DMS153 treated with DMSO at 0.1 percent for 48 hours (cell line): ENCODE measurements at regions not wholly inside any gene's neighbourhood (a gene's known extent, or its start where the extent isn't known, plus 50 kb on each side); places are given as distances from the start of the nearest gene placed in this dataset.
"Not testable (repeated sequence)": the region's sequence is repeated elsewhere in the genome, so short reads cannot be mapped to it uniquely, and the experiment has no call there.

Experiments
- DNase-seq: peaks from one replicate; lab custom pipeline; 2025; ENCODE audit not compliant: unreplicated experiment; lab: John Stamatoyannopoulos, UW

DNA sequence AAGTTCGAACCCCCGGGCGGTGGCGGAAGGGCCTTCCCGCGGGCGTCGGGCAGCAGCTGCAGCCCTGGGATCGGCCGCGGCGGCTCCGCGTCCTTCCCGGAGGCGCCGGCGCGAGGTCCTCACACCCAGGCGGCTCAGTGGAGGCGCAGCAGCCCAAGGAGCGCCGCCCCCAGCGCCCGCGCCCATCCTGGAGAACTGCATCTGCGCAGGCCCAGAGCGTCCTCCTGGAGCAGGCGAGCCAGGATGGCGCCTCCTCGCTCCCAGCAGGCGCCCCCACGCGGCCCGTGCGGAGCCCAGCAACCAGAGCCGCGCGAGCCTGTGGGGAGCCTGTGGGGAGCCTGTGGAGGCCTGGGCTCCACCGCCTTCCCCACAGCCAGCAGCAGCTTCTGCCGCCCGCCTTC is 872.5 kb downstream of the TMEM121 start:
- DNase-seq = not testable (repeated sequence)

DNA sequence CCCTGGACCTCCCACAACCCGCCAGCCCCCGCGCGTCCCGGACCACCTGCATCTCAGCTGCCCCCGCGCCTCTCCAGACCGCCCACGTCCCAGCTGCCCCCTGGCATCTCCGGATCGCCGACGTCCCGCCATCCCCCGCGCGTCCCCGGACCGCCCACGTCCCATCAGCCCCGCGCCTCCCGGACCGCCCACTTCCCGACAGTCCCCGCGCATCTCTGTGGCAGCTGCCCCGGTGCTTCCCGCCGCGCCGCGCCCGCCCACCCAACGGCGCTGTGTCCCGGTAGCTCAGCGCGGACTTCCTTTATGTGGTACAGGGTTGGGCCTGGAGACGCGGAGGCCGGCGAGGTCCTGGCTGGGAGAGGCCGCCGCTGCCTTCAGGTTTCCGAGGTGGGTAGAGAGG is 874.9 kb downstream of the TMEM121 start:
- DNase-seq = not testable (repeated sequence)

DNA sequence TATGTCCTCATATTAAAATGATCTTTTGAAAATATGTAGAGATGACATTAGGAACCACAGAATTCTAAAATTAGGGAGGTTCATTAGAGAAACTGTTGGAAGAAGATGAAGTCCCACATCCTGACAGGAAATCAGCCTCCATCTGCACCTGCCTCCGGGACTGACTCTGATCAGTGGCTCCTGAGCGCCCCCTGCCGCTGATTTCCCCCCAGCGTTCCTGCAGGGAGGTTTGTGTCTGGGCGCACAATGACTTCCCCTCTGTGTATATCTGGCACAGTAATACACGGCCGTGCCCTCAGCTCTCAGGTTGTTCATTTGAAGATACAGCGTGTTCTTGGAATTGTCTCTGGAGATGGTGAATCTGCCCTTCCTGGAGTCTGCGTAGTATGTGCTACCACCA is 883.8 kb downstream of the TMEM121 start:
- not testable (repeated sequence) for DNase-seq

DNA sequence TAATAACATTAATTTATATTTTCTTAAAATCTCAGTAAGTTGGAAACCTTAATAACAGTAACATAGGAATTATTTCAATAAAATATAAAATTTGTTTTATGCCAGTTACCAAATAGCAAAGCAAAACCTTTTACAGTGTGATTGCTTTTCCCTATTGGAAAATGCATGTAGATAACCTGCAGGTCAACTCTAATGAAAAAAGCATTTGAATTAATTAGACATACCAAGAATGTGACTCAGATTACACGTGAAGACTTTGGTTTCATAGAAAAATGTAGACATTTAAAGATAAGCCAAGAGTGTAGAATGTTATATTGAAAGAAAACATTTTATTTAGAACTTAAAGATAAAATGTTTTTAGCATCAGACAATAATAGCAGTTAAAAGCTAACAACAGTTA is 888.1 kb downstream of the TMEM121 start:
- DNase-seq = no peak

DNA sequence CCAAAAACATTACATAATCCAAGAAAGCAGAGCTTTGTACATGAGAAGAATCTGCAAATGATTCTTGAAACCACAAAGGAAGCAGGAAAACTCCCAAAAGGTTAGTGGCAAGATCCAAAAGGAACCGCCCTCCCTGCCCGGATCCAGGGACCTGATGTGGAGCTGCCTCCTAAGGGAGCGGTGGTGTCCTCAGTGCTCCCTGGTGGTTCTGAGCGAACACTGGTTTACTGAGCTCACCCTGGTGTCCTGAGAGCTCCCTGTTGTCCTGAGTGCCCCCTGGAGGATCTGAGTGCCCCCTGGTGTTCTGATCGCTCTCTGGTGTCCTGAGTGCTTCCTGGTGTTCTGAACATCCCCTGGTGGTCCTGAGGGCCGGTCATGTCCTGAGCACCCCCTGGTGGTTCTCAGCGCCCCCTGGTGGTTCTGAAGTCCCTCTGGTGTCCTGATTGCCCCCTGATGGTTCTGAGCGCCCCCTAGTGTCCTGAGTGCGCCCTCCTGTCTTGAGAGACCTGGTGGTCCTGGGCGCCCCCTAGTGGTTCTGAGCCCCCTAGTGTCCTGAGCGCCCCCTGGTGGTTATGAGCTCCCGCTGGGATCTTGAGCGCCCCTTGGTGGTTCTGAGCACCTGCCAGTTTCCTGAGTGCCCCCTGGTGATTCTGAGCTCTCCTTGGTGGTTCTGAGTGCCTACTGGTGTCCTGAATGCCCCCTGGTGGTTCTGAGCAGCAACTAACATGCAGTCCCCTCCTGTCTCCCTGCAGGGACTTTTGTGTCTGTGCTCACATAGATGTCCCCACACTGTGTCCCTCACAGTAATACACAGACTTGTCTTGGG is 891.1 kb downstream of the TMEM121 start:
- DNase-seq = no peak

DNA sequence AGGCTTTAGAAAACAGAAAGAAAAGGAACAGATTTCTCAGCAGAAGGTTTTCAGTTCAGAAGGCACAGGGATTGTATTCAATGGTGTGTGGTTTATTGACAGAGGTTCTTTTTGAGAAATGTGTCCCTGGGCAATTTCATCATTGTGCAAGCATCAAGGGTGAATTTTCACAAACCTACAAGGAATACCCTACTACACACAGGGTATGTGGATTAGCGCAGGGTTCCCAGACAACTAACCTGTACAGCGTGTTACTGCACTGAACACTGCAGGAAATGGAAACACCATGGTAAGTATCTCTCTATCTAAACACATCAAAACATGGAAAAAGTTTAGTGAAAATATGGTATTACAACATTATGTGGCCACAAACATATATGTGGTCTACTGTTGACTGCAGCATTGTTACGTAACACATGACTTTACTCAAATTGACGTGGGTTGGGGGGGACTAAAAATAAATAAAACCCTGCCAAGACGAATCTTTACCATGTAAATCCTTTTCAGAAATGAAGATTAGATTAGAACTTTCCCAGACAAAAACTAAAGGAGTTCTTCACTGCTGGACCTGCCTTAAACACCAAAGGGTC is 893.1 kb downstream of the TMEM121 start:
- no peak for DNase-seq

DNA sequence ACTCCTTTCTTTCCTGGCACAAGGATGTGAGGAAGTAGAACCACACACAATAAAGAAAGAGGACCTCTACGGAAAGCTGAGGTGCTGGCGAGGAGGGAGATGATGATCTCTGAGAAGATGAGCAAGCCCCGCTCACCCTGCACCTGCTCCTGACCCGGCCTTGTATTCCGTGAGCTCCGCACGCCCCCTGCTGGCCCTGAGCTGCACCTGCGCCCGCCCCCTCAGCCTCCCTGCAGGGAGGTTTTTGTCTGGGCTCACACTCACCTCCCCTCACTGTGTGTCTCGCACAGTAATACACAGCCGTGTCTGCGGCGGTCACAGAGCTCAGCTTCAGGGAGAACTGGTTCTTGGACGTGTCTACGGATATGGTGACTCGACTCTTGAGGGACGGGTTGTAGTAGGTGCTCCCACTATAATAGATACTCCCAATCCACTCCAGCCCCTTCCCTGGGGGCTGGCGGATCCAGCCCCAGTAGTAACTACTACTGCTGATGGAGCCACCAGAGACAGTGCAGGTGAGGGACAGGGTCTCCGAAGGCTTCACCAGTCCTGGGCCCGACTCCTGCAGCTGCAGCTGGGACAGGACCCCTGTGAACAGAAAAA is 895.1 kb downstream of the TMEM121 start:
- DNase-seq = not testable (repeated sequence)

DNA sequence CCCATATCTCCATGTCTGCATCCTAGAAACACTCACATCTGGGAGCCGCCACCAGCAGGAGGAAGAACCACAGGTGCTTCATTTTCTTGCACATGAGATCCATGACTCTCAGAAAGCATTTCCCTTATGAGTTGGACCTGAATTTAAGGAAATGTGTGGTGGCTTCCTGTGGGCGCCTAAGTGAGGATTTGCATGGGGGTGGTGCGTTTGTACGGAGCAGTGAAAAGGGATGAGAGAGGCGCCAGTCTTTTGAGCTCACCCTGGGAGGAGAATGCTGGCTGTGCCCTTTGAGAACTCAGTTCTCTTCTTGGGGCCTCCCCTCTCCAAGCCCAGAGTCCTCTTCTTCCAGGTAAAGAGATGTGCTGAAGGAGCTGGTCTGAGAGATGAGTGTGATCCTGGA is 895.7 kb downstream of the TMEM121 start:
- no peak for DNase-seq

DNA sequence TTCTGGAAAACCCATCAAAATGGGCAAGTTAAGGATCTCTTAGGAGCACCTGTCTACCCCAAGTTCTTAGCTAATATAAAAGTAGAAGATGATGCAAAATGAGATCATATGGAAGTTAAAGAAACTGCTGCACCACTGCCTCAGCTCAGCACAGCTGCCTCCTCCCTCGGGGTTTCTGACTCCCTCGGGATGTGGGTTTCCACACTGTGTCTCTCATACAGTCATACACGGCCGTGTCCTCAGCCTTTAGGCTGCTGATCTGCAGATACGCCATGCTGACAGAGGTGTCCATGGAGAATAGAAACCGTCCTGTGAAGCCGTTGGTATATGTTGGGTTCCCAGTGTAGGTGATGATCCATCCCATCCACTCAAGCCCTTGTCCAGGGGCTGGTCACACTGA is 898.8 kb downstream of the TMEM121 start:
- not testable (repeated sequence) for DNase-seq

DNA sequence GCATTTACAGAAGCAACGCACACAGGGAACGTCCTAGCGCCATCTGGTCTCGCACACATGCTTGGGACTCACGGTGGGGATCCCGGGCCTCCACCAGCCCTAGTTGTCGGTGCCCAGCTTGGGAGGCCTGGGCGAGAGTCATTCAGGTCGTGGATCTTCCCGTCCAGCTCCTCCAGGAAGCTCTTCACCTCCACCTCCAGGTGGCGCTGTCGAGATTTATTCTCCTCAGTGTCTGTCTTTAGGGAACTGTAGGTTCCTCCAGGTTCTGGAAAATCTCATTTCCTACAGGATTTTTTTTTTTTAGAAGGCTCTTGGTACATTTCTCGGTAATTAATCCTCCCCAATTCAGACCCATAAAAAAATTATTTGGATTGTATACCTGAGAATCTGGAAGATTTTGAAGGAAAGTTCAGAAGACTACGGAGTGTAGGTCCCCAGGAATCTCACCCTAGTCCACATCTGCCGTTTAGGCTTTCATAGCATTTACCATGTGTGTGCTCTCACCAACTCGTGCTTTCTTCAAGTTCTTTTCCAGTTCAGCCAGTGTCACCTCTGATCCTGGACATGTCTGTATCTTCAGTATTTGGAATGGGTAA is 910.0 kb downstream of the TMEM121 start:
- DNase-seq = no peak

DNA sequence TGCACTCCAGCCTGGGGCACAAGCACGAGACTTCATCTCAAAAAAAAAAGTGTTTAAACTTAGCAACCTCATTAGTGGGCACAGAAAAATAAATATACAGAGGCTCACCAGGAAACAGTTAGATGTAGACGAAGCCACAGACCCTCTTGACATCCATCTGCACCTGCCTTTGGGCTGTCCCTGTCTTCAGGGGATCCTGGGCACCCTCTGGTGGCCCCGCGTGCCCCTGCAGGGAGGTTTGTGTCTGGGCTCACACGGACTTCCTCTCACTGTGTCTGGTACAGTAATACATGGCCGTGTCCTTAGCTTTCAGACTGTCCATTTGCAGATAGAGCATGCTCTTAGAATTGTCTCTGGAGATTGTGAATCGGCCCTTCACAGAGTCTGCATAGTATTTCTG is 916.5 kb downstream of the TMEM121 start:
- DNase-seq = no peak

DNA sequence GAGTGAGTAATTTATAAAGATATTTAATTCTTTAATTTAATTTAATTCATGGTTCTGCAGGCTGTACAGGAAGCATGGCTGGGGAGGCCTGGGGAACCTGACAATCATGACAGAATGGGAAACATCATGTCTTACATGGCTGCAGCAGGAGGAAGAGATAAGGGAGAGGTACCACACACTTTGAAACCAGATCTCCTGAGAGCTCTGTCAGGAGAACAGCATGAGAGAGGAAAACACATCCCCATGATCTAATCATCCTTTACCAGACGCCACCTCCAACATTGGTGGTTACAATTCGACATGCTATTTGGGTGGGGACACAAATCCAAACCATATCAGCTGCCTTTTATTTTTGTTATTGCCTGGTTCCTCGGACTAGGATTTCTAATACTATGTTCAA is 928.6 kb downstream of the TMEM121 start:
- no peak for DNase-seq

DNA sequence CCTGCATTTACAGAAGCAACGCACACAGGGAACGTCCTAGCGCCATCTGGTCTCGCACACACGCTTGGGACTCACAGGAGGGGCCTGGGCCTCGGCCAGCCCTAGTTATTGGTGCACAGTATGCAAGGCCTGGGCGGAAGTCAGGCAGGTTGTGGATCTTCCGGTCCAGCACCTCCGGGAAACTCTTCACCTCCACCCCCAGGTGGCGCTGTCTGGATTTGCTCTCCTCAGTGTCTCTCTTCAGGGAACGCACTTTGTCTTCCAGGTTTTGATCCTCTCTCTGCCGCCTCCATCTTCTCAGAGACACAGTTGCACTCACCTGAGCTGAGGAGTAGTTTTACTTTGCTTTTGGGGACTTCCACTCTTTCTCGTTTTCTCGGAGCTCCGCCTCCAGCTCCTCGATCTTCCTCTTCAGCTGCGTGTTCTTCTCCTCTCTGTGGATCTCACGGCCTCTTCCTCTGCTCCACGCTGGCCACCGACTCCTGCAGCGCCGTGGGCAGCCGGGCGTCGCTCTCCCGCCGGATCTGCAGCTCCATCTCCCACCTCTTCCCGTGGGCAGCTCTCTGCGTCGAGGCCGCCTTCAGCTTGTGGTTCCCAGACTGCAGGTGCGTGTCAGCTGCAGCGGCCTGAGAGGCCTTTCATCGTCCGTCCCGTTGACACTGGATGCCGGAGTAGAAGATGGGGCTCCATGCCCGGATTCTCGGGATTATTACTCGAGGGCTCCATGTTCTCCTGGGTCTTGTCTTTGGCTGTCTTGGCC is 933.8 kb downstream of the TMEM121 start:
- DNase-seq = no peak

DNA sequence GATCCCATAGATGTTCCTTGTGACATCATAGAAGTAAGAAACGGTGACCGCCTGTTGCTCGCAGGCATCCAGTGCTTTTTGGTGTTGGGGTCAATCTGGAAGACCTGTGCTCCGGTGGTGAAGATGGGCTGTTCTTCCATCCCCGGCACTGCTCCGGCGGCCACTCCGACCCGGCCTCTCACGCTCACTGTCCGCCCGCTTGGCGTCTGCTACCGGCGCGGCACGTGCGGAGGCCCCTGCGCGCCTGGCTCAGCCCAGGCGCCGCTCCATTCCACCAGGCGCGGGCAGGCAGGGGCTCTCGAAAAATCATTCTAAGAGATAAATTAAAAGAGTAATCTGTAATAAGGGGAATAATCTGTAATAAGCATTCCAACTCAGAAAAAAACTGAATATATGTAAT is 934.5 kb downstream of the TMEM121 start:
- DNase-seq = no peak

DNA sequence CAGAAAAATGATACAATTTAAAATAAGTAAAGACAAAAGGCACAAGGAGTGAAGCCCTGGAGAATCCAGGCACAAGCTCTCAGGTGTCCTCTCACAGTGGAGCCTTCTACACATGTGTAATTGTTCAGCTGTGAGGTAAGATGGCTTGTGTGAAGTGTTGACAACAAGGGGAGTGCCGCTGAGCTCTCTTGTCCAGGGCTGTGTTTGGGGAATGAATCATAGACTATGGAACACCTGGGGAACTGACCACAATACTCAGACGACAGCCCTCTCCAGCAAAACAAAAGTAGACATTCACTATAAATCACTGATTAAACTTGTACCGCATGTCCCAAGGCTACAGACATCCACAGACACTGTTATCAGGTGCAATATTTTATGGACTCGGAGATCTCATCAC is 940.1 kb downstream of the TMEM121 start:
- DNase-seq = peak; percentile 12

DNA sequence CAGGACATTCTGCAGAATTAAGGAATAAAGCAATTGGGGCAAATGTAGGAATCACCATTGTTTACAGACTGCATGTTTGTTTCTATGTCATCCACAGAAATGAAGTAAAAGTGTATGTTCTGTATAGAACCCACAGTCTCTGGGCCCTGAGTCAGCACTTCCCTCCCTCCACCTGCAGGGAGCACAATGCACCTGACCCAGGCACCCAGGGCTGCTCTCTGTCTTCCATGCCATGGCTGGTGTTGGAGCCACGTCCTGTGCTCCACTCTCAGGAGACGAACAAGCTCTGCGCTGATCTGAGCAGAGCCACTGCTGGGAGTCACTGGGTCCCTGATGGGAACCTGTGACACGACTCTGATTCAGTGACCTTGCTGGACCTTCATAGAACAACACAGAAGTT is 942.5 kb downstream of the TMEM121 start:
- DNase-seq = not testable (repeated sequence)

DNA sequence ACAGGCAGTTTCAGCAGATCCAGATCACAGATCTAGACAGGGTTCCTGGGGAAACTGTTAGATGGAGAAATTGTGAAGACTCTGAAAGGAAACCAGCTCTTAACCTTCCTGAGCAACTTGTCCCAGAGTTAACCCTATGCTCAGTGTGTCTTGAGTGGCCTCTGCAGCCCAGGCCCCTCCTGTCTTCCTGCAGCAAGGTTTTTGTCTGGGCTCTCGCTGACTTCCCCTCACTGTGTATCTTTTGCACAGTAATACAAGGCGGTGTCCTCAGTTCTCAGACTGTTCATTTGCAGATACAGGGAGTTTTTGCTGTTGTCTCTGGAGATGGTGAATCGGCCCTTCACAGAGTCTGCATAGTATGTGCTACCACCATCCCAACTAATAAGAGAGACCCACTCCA is 943.6 kb downstream of the TMEM121 start:
- not testable (repeated sequence) for DNase-seq

DNA sequence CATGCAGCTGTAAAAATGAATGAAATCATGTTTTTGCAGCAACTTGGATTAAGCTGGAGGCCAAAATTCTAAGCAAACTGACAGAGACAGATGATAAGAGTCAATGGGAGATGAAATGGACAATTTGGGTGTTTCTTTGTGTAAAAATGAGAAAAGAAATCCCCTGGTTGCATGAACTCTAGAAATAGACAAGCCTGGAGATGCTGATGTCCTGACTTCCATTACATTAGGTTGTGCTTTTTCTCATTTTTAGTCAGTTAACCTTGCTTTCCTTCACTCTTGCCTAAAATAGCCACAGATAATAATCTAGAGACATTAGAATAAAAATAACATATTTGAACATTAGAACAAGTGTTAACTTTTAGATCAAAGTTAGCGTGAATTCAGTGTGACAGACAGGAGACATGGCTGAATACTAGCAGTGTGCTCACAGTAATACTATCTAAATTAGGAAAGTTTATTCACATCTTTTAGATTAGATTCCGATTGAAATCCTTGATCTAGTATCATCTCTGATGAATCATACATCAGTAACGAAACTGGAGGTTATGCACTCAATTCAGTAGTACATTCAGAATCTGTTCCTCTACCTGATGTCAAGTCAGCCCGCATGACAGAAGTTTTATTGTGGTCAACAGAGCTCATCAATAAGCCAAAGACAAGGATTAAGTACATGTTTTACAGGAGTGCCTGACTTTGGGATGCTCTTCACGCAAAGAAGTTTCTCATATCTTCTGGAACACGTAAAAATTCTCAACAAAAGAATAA is 948.1 kb downstream of the TMEM121 start:
- not testable (repeated sequence) for DNase-seq

DNA sequence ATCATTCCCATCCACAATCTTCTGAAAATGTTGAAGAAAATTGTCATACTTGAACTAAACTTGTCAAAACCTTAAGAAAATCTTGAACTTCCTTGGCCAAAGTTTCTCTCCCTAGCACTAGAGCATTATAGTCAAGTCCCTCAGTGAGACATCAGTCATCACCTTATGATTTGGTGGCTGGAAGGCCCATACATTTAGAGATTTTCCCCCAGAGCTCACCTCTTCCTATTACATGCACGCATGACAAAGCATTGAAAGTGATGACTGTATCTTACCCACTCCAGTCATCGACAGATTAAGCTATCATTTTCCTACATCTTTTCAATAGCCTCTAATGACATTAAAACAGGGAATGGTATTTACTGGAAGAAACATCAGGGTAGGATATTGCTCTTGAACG is 948.8 kb downstream of the TMEM121 start:
- not testable (repeated sequence) for DNase-seq

DNA sequence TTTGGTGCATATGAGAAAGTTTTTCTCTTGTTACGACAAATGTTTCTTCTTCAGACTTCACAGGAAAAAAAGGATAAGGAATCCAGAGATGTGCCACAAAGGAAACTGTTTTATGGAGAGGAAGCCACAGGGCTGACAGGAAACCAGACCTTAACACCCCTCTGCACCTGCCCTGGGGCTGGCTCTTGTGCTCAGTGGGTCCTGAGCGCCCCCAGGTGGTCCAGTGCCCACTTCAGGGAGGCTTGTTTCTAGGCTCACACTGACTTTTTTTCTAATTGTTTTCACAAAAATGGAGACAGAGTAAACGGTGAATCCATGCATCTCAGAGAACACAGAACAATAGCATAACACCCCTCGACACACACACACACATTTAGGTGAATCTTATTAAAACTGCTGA is 951.2 kb downstream of the TMEM121 start:
- not testable (repeated sequence) for DNase-seq
